Stimulated activated naive CD8-positive, alpha-beta T cell treated with anti-CD3 and anti-CD28 coated beads, Interleukin-15, Interleukin-2, amounts not matched to agents 100 U/mL and 50 U/mL, for 24 hours (primary cell): ENCODE measurements at regions not wholly inside any gene's neighbourhood (a gene's known extent, or its start where the extent isn't known, plus 50 kb on each side); places are given as distances from the start of the nearest gene placed in this dataset.
"Not testable (repeated sequence)": the region's sequence is repeated elsewhere in the genome, so short reads cannot be mapped to it uniquely, and the experiment has no call there.

ENCODE experiments used
- ATAC-seq: fragments of 150-1000 bp; cut with Tn5 transposase; one replicate; pipeline ENCODE4 v1.10.0; 2021
- DNase-seq: peaks from one replicate; pipeline ENCODE4 v3.0.0; 2021

- no peak for ATAC-seq
- no peak for DNase-seq
Observed at GRCh38 chr4:179116011-179116410, 1673.8 kb upstream of the AGA start.

GRCh38 chr4:179116581-179116980 lies 1674.3 kb upstream of the AGA start:
- ATAC-seq: no peak
- DNase-seq: no peak

GRCh38 chr4:179123084-179123483 lies 1680.8 kb upstream of the AGA start:
- DNase-seq (no peak), ATAC-seq (no peak)

GRCh38 chr4:179124419-179124818 lies 1682.2 kb upstream of the AGA start:
- ATAC-seq (no peak), DNase-seq (no peak)

- no peak for DNase-seq
- ATAC-seq: no peak
Observed at GRCh38 chr4:179124957-179125356, 1682.7 kb upstream of the AGA start.

- DNase-seq (no peak), ATAC-seq (no peak)
Observed at GRCh38 chr4:179125870-179126269, 1683.6 kb upstream of the AGA start.

- ATAC-seq: no peak
- DNase-seq: no peak
Observed at GRCh38 chr4:179128299-179128698, 1686.1 kb upstream of the AGA start.

GRCh38 chr4:179130122-179130714 lies 1688.0 kb upstream of the AGA start:
- no peak for ATAC-seq
- no peak for DNase-seq

GRCh38 chr4:179145746-179146525 lies 1703.7 kb upstream of the AGA start:
- DNase-seq: no peak
- no peak for ATAC-seq

GRCh38 chr4:179151770-179152169 lies 1709.5 kb upstream of the AGA start:
- ATAC-seq (no peak), DNase-seq (no peak)

GRCh38 chr4:179163147-179163546 lies 1720.9 kb upstream of the AGA start:
- DNase-seq (no peak), ATAC-seq (no peak)

- no peak for DNase-seq
- no peak for ATAC-seq
Observed at GRCh38 chr4:179164267-179164999, 1722.2 kb upstream of the AGA start.

GRCh38 chr4:179165000-179165738 lies 1722.9 kb upstream of the AGA start:
- ATAC-seq (no peak), DNase-seq (no peak)

GRCh38 chr4:179165862-179166261 lies 1723.6 kb upstream of the AGA start:
- no peak for ATAC-seq
- DNase-seq: no peak

- not testable (repeated sequence) for DNase-seq, ATAC-seq
Observed at GRCh38 chr4:179170308-179170707, 1728.1 kb upstream of the AGA start.

- no peak for DNase-seq
- ATAC-seq: no peak
Observed at GRCh38 chr4:179182741-179183140, 1740.5 kb upstream of the AGA start.

- ATAC-seq (no peak), DNase-seq (no peak)
Observed at GRCh38 chr4:179195887-179196286, 1753.7 kb upstream of the AGA start.

- no peak for DNase-seq
Observed at GRCh38 chr4:179196511-179196910, 1754.3 kb upstream of the AGA start.

GRCh38 chr4:179200681-179201080 lies 1758.4 kb upstream of the AGA start:
- no peak for ATAC-seq
- no peak for DNase-seq

More at GRCh38 chr4:179196511-179196910, 1754.3 kb upstream of the AGA start:
- no peak for ATAC-seq

- ATAC-seq: no peak
- DNase-seq: no peak
Observed at GRCh38 chr4:179225594-179225993, 1783.4 kb upstream of the AGA start.

- DNase-seq (no peak), ATAC-seq (no peak)
Observed at GRCh38 chr4:179248821-179249220, 1806.6 kb upstream of the AGA start.

- ATAC-seq: no peak
- no peak for DNase-seq
Observed at GRCh38 chr4:179268791-179269190, 1826.6 kb upstream of the AGA start.

GRCh38 chr4:179272282-179272681 lies 1830.0 kb upstream of the AGA start:
- DNase-seq: no peak
- ATAC-seq: no peak
